K562 (cell line): ENCODE measurements at regions not wholly inside any gene's neighbourhood (a gene's known extent, or its start where the extent isn't known, plus 50 kb on each side); places are given as distances from the start of the nearest gene placed in this dataset.

Source experiments
- PPARD ChIP-seq: fragments of 250-450 bp; sonication (Bioruptor Pico); IDR thresholded peaks from 2 replicates; pipeline ENCODE4 v1.8.0; 2022; ENCODE audit warnings: inconsistent platforms, mild to moderate bottlenecking, moderate library complexity
- ZNF175 ChIP-seq: fragments of 200-800 bp; sonication (Bioruptor generic); IDR thresholded peaks from 2 replicates; pipeline ENCODE4 v1.6.1; 2016; ENCODE audit warnings: low read depth, mild to moderate bottlenecking, missing genetic modification characterization, missing compliant biosample characterization
- ZSCAN32 ChIP-seq: fragments of 450-650 bp; formaldehyde crosslinking; IDR thresholded peaks from 2 replicates; pipeline ENCODE4 v1.4.0; 2020; ENCODE audit warnings: mild to moderate bottlenecking, moderate library complexity
- TF ChIP-seq, protein P1 (sequence below): sonication (generic); formaldehyde crosslinking; IDR thresholded peaks from 2 replicates; pipeline ENCODE4 v1.8.0; 2023; ENCODE audit warnings: missing genetic modification reagents, mild to moderate bottlenecking, borderline replicate concordance
- TF ChIP-seq, protein P2 (sequence below): fragments of 250-450 bp; sonication (Bioruptor Pico); IDR thresholded peaks from 2 replicates; pipeline ENCODE4 v1.8.0; 2022; ENCODE audit warnings: moderate library complexity, mild to moderate bottlenecking, inconsistent platforms

DNA sequence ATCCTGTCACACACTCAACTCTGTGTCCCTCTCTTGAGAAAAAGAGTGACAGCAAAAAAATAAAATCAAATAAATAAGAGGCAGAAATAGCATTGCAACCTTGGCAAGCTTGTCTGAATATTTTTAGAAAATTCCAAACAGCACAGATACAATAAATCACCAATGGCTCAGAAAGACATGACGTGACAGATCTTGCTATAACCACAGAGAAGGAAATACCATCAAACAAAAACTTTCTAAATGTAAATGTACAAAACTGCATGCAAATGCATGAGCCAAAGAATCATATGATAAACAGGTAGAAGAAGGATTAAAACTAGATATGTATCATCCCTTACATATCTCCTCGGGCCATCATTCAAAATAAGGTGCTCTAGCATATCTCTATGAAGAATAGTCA lies 549.2 kb upstream of the NOX3 start (continued):
- TF ChIP-seq, protein P1, sequence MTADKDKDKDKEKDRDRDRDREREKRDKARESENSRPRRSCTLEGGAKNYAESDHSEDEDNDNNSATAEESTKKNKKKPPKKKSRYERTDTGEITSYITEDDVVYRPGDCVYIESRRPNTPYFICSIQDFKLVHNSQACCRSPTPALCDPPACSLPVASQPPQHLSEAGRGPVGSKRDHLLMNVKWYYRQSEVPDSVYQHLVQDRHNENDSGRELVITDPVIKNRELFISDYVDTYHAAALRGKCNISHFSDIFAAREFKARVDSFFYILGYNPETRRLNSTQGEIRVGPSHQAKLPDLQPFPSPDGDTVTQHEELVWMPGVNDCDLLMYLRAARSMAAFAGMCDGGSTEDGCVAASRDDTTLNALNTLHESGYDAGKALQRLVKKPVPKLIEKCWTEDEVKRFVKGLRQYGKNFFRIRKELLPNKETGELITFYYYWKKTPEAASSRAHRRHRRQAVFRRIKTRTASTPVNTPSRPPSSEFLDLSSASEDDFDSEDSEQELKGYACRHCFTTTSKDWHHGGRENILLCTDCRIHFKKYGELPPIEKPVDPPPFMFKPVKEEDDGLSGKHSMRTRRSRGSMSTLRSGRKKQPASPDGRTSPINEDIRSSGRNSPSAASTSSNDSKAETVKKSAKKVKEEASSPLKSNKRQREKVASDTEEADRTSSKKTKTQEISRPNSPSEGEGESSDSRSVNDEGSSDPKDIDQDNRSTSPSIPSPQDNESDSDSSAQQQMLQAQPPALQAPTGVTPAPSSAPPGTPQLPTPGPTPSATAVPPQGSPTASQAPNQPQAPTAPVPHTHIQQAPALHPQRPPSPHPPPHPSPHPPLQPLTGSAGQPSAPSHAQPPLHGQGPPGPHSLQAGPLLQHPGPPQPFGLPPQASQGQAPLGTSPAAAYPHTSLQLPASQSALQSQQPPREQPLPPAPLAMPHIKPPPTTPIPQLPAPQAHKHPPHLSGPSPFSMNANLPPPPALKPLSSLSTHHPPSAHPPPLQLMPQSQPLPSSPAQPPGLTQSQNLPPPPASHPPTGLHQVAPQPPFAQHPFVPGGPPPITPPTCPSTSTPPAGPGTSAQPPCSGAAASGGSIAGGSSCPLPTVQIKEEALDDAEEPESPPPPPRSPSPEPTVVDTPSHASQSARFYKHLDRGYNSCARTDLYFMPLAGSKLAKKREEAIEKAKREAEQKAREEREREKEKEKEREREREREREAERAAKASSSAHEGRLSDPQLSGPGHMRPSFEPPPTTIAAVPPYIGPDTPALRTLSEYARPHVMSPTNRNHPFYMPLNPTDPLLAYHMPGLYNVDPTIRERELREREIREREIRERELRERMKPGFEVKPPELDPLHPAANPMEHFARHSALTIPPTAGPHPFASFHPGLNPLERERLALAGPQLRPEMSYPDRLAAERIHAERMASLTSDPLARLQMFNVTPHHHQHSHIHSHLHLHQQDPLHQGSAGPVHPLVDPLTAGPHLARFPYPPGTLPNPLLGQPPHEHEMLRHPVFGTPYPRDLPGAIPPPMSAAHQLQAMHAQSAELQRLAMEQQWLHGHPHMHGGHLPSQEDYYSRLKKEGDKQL (CRISPR knock-in tag) = no peak
- TF ChIP-seq ZNF175 = no peak
- TF ChIP-seq, protein P2, sequence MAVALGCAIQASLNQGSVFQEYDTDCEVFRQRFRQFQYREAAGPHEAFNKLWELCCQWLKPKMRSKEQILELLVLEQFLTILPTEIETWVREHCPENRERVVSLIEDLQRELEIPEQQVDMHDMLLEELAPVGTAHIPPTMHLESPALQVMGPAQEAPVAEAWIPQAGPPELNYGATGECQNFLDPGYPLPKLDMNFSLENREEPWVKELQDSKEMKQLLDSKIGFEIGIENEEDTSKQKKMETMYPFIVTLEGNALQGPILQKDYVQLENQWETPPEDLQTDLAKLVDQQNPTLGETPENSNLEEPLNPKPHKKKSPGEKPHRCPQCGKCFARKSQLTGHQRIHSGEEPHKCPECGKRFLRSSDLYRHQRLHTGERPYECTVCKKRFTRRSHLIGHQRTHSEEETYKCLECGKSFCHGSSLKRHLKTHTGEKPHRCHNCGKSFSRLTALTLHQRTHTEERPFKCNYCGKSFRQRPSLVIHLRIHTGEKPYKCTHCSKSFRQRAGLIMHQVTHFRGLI (CRISPR knock-in tag) = no peak
- TF ChIP-seq PPARD (CRISPR knock-in tag) = no peak
- no peak for TF ChIP-seq ZSCAN32 (CRISPR knock-in tag)
- TF ChIP-seq, all 486 proteins: peak for 0
